ENCODE measurements at regions not wholly inside any gene's neighbourhood (a gene's known extent, or its start where the extent isn't known, plus 50 kb on each side); places are given as distances from the start of the nearest gene placed in this dataset.

DNA sequence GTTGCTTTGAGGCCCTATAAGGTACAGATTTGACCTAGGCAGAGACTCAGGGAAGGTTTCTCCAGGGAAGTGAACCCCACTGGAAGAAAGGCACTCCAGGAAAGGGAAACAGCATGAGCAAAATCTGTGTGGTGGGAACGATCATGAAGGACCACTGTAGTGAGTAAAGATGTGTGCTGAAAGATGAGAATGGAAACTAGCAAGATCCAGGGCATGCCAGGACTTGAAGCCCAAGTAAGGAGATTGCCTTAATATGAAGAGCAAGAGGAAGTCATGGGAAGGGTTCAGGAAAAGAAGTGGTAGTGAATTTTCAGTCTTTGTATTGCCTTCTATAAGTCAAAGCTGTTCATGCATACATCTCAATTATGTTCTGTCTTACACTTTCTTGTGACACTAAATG, 55.2 kb upstream of the SLIT3 start (continued):
- TF ChIP-seq, protein P1, sequence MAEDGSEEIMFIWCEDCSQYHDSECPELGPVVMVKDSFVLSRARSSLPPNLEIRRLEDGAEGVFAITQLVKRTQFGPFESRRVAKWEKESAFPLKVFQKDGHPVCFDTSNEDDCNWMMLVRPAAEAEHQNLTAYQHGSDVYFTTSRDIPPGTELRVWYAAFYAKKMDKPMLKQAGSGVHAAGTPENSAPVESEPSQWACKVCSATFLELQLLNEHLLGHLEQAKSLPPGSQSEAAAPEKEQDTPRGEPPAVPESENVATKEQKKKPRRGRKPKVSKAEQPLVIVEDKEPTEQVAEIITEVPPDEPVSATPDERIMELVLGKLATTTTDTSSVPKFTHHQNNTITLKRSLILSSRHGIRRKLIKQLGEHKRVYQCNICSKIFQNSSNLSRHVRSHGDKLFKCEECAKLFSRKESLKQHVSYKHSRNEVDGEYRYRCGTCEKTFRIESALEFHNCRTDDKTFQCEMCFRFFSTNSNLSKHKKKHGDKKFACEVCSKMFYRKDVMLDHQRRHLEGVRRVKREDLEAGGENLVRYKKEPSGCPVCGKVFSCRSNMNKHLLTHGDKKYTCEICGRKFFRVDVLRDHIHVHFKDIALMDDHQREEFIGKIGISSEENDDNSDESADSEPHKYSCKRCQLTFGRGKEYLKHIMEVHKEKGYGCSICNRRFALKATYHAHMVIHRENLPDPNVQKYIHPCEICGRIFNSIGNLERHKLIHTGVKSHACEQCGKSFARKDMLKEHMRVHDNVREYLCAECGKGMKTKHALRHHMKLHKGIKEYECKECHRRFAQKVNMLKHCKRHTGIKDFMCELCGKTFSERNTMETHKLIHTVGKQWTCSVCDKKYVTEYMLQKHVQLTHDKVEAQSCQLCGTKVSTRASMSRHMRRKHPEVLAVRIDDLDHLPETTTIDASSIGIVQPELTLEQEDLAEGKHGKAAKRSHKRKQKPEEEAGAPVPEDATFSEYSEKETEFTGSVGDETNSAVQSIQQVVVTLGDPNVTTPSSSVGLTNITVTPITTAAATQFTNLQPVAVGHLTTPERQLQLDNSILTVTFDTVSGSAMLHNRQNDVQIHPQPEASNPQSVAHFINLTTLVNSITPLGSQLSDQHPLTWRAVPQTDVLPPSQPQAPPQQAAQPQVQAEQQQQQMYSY (CRISPR knock-in tag; IDR thresholded peaks at IDR 0.05), result no peak
- TF ChIP-seq RELA (CRISPR knock-in tag; IDR thresholded peaks at IDR 0.05; ENCODE audit: borderline replicate concordance), result no peak

- no peaks in the 10 kb centered on the region for H3K4me1 Mint-ChIP-seq
- no peak for TF ChIP-seq ZNF121 (CRISPR knock-in tag; IDR thresholded peaks at IDR 0.05)
- TF ChIP-seq ZNF317 (CRISPR knock-in tag; IDR thresholded peaks at IDR 0.05; ENCODE audit: borderline replicate concordance, low read depth), result no peak
- TF ChIP-seq EMX1 (CRISPR knock-in tag; IDR thresholded peaks at IDR 0.05), result no peak
- no peak for TF ChIP-seq SP1 (CRISPR knock-in tag; conservative IDR thresholded peaks at IDR 0.05)
- TF ChIP-seq FOXK1 (CRISPR knock-in tag; IDR thresholded peaks at IDR 0.05), result no peak
- TF ChIP-seq, protein P2, sequence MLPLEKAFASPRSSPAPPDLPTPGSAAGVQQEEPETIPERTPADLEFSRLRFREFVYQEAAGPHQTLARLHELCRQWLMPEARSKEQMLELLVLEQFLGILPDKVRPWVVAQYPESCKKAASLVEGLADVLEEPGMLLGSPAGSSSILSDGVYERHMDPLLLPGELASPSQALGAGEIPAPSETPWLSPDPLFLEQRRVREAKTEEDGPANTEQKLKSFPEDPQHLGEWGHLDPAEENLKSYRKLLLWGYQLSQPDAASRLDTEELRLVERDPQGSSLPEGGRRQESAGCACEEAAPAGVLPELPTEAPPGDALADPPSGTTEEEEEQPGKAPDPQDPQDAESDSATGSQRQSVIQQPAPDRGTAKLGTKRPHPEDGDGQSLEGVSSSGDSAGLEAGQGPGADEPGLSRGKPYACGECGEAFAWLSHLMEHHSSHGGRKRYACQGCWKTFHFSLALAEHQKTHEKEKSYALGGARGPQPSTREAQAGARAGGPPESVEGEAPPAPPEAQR (CRISPR knock-in tag; IDR thresholded peaks at IDR 0.05), result no peak
- no peak for TF ChIP-seq MAX (CRISPR knock-in tag; IDR thresholded peaks at IDR 0.05)
- no peak for TF ChIP-seq ERG (CRISPR knock-in tag; IDR thresholded peaks at IDR 0.05)
- TF ChIP-seq OVOL2 (CRISPR knock-in tag; IDR thresholded peaks at IDR 0.05; ENCODE audit: borderline replicate concordance), result no peak
- no peak for TF ChIP-seq ZNF532 (CRISPR knock-in tag; IDR thresholded peaks at IDR 0.05; ENCODE audit: borderline replicate concordance)
- TF ChIP-seq, protein P3, sequence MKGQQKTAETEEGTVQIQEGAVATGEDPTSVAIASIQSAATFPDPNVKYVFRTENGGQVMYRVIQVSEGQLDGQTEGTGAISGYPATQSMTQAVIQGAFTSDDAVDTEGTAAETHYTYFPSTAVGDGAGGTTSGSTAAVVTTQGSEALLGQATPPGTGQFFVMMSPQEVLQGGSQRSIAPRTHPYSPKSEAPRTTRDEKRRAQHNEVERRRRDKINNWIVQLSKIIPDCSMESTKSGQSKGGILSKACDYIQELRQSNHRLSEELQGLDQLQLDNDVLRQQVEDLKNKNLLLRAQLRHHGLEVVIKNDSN (CRISPR knock-in tag; IDR thresholded peaks at IDR 0.05), result no peak
- TF ChIP-seq SMAD4 (CRISPR knock-in tag; IDR thresholded peaks at IDR 0.05), result no peak
- TF ChIP-seq, protein P4, sequence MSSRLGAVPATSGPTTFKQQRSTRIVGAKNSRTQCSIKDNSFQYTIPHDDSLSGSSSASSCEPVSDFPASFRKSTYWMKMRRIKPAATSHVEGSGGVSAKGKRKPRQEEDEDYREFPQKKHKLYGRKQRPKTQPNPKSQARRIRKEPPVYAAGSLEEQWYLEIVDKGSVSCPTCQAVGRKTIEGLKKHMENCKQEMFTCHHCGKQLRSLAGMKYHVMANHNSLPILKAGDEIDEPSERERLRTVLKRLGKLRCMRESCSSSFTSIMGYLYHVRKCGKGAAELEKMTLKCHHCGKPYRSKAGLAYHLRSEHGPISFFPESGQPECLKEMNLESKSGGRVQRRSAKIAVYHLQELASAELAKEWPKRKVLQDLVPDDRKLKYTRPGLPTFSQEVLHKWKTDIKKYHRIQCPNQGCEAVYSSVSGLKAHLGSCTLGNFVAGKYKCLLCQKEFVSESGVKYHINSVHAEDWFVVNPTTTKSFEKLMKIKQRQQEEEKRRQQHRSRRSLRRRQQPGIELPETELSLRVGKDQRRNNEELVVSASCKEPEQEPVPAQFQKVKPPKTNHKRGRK (CRISPR knock-in tag; IDR thresholded peaks at IDR 0.05; ENCODE audit: borderline replicate concordance), result no peak
- no peak for TF ChIP-seq SMAD3 (CRISPR knock-in tag; IDR thresholded peaks at IDR 0.05; ENCODE audit: borderline replicate concordance)
- no peak for TF ChIP-seq JAZF1 (CRISPR knock-in tag; IDR thresholded peaks at IDR 0.05)
- no peak for TF ChIP-seq KAT7 (CRISPR knock-in tag; IDR thresholded peaks at IDR 0.05; ENCODE audit: borderline replicate concordance)
- TF ChIP-seq, protein P5, sequence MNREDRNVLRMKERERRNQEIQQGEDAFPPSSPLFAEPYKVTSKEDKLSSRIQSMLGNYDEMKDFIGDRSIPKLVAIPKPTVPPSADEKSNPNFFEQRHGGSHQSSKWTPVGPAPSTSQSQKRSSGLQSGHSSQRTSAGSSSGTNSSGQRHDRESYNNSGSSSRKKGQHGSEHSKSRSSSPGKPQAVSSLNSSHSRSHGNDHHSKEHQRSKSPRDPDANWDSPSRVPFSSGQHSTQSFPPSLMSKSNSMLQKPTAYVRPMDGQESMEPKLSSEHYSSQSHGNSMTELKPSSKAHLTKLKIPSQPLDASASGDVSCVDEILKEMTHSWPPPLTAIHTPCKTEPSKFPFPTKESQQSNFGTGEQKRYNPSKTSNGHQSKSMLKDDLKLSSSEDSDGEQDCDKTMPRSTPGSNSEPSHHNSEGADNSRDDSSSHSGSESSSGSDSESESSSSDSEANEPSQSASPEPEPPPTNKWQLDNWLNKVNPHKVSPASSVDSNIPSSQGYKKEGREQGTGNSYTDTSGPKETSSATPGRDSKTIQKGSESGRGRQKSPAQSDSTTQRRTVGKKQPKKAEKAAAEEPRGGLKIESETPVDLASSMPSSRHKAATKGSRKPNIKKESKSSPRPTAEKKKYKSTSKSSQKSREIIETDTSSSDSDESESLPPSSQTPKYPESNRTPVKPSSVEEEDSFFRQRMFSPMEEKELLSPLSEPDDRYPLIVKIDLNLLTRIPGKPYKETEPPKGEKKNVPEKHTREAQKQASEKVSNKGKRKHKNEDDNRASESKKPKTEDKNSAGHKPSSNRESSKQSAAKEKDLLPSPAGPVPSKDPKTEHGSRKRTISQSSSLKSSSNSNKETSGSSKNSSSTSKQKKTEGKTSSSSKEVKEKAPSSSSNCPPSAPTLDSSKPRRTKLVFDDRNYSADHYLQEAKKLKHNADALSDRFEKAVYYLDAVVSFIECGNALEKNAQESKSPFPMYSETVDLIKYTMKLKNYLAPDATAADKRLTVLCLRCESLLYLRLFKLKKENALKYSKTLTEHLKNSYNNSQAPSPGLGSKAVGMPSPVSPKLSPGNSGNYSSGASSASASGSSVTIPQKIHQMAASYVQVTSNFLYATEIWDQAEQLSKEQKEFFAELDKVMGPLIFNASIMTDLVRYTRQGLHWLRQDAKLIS (CRISPR knock-in tag; IDR thresholded peaks at IDR 0.05; ENCODE audit: borderline replicate concordance), result no peak
- no peak for TF ChIP-seq SOX15 (CRISPR knock-in tag; IDR thresholded peaks at IDR 0.05)
- DNase-seq (ENCODE audit: low spot score) (no peak), ATAC-seq (no peak)
- H3K27me3 Mint-ChIP-seq (ENCODE audit: low read depth), result no peaks in the 10 kb centered on the region
- CTCF ChIA-PET, result no interaction called here
- H3K36me3 Mint-ChIP-seq, result no peaks in the 10 kb centered on the region
- POLR2A ChIA-PET, result no interaction called here
- no peak overlapping the region for H3K27ac Mint-ChIP-seq
- H3K4me3 Mint-ChIP-seq, result no peak overlapping the region
- no peaks in the 10 kb centered on the region for H3K9me3 Mint-ChIP-seq
These were observed 54.0 kb upstream of the SLIT3 start for GRCh38 chr5:169354921-169355320.

Data from WTC11 (cell line).